22Rv1 (cell line): ENCODE measurements at regions not wholly inside any gene's neighbourhood (a gene's known extent, or its start where the extent isn't known, plus 50 kb on each side); places are given as distances from the start of the nearest gene placed in this dataset.

ENCODE experiments used
- ZFX ChIP-seq: fragments of 450-650 bp; IDR thresholded peaks from 2 replicates; pipeline ENCODE4 v1.6.1; 2017; ENCODE audit warnings: antibody characterized with exemption, borderline replicate concordance
- TF ChIP-seq, protein P1 (sequence below): fragments of 450-650 bp; IDR thresholded peaks from 2 replicates; pipeline ENCODE4 v1.5.1; 2017; ENCODE audit warnings: mild to moderate bottlenecking

GRCh38 chr4:187436251-187436650 lies 559.3 kb upstream of the ZFP42 start:
- TF ChIP-seq, protein P1, sequence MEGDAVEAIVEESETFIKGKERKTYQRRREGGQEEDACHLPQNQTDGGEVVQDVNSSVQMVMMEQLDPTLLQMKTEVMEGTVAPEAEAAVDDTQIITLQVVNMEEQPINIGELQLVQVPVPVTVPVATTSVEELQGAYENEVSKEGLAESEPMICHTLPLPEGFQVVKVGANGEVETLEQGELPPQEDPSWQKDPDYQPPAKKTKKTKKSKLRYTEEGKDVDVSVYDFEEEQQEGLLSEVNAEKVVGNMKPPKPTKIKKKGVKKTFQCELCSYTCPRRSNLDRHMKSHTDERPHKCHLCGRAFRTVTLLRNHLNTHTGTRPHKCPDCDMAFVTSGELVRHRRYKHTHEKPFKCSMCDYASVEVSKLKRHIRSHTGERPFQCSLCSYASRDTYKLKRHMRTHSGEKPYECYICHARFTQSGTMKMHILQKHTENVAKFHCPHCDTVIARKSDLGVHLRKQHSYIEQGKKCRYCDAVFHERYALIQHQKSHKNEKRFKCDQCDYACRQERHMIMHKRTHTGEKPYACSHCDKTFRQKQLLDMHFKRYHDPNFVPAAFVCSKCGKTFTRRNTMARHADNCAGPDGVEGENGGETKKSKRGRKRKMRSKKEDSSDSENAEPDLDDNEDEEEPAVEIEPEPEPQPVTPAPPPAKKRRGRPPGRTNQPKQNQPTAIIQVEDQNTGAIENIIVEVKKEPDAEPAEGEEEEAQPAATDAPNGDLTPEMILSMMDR = no peak
- no peak for TF ChIP-seq ZFX
